Astrocyte (in vitro differentiated cells and primary cell): ENCODE measurements at regions not wholly inside any gene's neighbourhood (a gene's known extent, or its start where the extent isn't known, plus 50 kb on each side); places are given as distances from the start of the nearest gene placed in this dataset.

ENCODE experiments used
- DNase-seq: peaks from one replicate; pipeline ENCODE4 v3.0.0-alpha.2; 2010; ENCODE audit warnings: low read depth
- FAIRE-seq: peaks from 2 replicates; lab custom pipeline; 2011; peaks lifted over from hg19 to GRCh38; lab: Jason Lieb, UNC
- H2AFZ ChIP-seq: 2 replicates; pipeline ENCODE4 v1.6.0; 2012; ENCODE audit warnings: low read depth, low read length, inconsistent platforms
- H3K27ac ChIP-seq: 2 replicates; pipeline ENCODE4 v1.5.1; 2011; ENCODE audit warnings: low read depth, low read length, inconsistent platforms
- H3K27me3 ChIP-seq: 2 replicates; pipeline ENCODE4 v1.6.0; 2011; ENCODE audit warnings: low read length, inconsistent platforms; ENCODE audit not compliant: insufficient read depth
- H3K36me3 ChIP-seq: 2 replicates; pipeline ENCODE4 v1.5.1; 2011; ENCODE audit warnings: low read length, inconsistent platforms; ENCODE audit not compliant: insufficient read depth
- H3K4me1 ChIP-seq: 2 replicates; pipeline ENCODE4 v1.5.1; 2011; ENCODE audit warnings: low read length, inconsistent platforms; ENCODE audit not compliant: insufficient read depth
- H3K4me2 ChIP-seq: 2 replicates; pipeline ENCODE4 v1.6.0; 2012; ENCODE audit warnings: low read length, inconsistent platforms
- H3K4me3 ChIP-seq: 2 replicates; pipeline ENCODE4 v1.5.1; 2011; ENCODE audit warnings: low read depth, mild to moderate bottlenecking, low read length, inconsistent platforms; ENCODE audit not compliant: insufficient read depth
- H3K79me2 ChIP-seq: 2 replicates; pipeline ENCODE4 v1.6.0; 2012; ENCODE audit warnings: mild to moderate bottlenecking, low read length, inconsistent platforms; ENCODE audit not compliant: insufficient read depth
- H3K9ac ChIP-seq: 2 replicates; pipeline ENCODE4 v1.6.0; 2012; ENCODE audit warnings: mild to moderate bottlenecking, low read length, inconsistent platforms
- H3K9me3 ChIP-seq: 2 replicates; pipeline ENCODE4 v1.5.1; 2012; ENCODE audit warnings: low read depth, mild to moderate bottlenecking, low read length, inconsistent platforms; ENCODE audit not compliant: insufficient read depth
- H4K20me1 ChIP-seq: 2 replicates; pipeline ENCODE4 v1.6.0; 2012; ENCODE audit warnings: low read length, inconsistent platforms; ENCODE audit not compliant: insufficient read depth
- H3K27ac Mint-ChIP-seq: one replicate; pipeline ENCODE4 v1.8.0; 2021; ENCODE audit warnings: mild to moderate bottlenecking, mixed read lengths; ENCODE audit not compliant: unreplicated experiment
- H3K27me3 Mint-ChIP-seq: one replicate; pipeline ENCODE4 v1.8.0; 2021; ENCODE audit warnings: low read depth, mixed read lengths; ENCODE audit not compliant: unreplicated experiment
- H3K36me3 Mint-ChIP-seq: one replicate; pipeline ENCODE4 v1.8.0; 2021; ENCODE audit warnings: low read depth, mixed read lengths; ENCODE audit not compliant: unreplicated experiment
- H3K4me1 Mint-ChIP-seq: one replicate; pipeline ENCODE4 v1.8.0; 2021; ENCODE audit warnings: low read depth, mixed read lengths; ENCODE audit not compliant: unreplicated experiment
- H3K4me3 Mint-ChIP-seq: one replicate; pipeline ENCODE4 v1.8.0; 2021; ENCODE audit warnings: mild to moderate bottlenecking, moderate library complexity, mixed read lengths; ENCODE audit not compliant: unreplicated experiment
- H3K9me3 Mint-ChIP-seq: one replicate; pipeline ENCODE4 v1.8.0; 2021; ENCODE audit warnings: mild to moderate bottlenecking, mixed read lengths; ENCODE audit not compliant: unreplicated experiment
- CTCF ChIP-seq: IDR thresholded peaks from 2 replicates; pipeline ENCODE4 v1.5.1; 2011; ENCODE audit warnings: low read depth, mild to moderate bottlenecking, inconsistent platforms, low read length, moderate library complexity; ENCODE audit not compliant: insufficient read depth
- EZH2 ChIP-seq: IDR thresholded peaks from 2 replicates; pipeline ENCODE4 v1.6.1; 2012; ENCODE audit warnings: mild to moderate bottlenecking, low read length, inconsistent platforms; ENCODE audit not compliant: insufficient read depth

GRCh38 chr11:97786961-97787360, 1233.8 kb upstream of the CNTN5 start:
- Mint-ChIP-seq H3K27ac (no peak overlapping the region), H3K9me3 (peaks cover 20% of the 10 kb centered on the region), H3K4me3 (no peak overlapping the region), H3K36me3 (no peaks in the 10 kb centered on the region), H3K4me1 (no peaks in the 10 kb centered on the region), H3K27me3 (no peaks in the 10 kb centered on the region)
- no peak for FAIRE-seq
- Histone ChIP-seq H3K9me3 (no peaks in the 10 kb centered on the region), H3K9ac (no peak overlapping the region), H3K79me2 (no peaks in the 10 kb centered on the region), H3K4me2 (no peak overlapping the region), H4K20me1 (no peaks in the 10 kb centered on the region), H3K27me3 (no peaks in the 10 kb centered on the region), H3K4me1 (no peaks in the 10 kb centered on the region), H2AFZ (no peak overlapping the region), H3K27ac (no peak overlapping the region), H3K36me3 (no peaks in the 10 kb centered on the region), H3K4me3 (no peak overlapping the region)
- no peak for DNase-seq
- no peak for TF ChIP-seq EZH2
- TF ChIP-seq CTCF, result no peak

DNA sequence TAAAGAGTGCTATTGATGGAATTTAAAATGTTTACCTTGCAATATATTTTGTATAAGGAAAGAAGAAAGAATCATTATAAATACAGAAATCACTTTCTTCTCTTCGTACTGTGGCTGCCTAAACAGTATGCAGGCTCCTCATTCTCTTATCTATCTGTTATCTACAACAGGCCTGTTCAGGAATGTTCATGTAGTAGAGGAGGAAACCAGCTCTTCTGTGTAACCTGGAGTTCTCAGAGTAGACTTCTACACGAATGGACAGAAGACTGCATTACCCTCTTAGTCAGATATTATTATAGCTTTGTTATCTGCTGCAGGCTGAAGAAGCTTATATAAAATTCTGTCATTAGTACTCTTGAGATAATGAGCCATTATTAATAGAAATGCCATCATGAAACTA, 1225.9 kb upstream of the CNTN5 start:
- H3K4me2 ChIP-seq, result no peak overlapping the region
- FAIRE-seq (no peak), DNase-seq (no peak)
- Mint-ChIP-seq H3K4me3 (no peak overlapping the region), H3K4me1 (no peaks in the 10 kb centered on the region), H3K27me3 (no peaks in the 10 kb centered on the region), H3K9me3 (peaks cover 8% of the 10 kb centered on the region), H3K27ac (no peak overlapping the region), H3K36me3 (no peaks in the 10 kb centered on the region)
- H3K4me3 ChIP-seq, result no peak overlapping the region
- no peaks in the 10 kb centered on the region for H3K27me3 ChIP-seq
- H4K20me1 ChIP-seq, result no peaks in the 10 kb centered on the region
- H3K36me3 ChIP-seq, result no peaks in the 10 kb centered on the region
- TF ChIP-seq EZH2, result no peak
- TF ChIP-seq CTCF, result no peak
- H3K79me2 ChIP-seq, result no peaks in the 10 kb centered on the region
- no peaks in the 10 kb centered on the region for H3K9me3 ChIP-seq
- no peak overlapping the region for H2AFZ ChIP-seq
- no peak overlapping the region for H3K27ac ChIP-seq
- H3K4me1 ChIP-seq, result no peaks in the 10 kb centered on the region
- no peak overlapping the region for H3K9ac ChIP-seq

- Mint-ChIP-seq H3K36me3 (no peaks in the 10 kb centered on the region), H3K27me3 (no peaks in the 10 kb centered on the region), H3K9me3 (no peaks in the 10 kb centered on the region), H3K27ac (no peak overlapping the region), H3K4me1 (no peaks in the 10 kb centered on the region), H3K4me3 (no peak overlapping the region)
- no peak for DNase-seq
- Histone ChIP-seq H3K79me2 (no peaks in the 10 kb centered on the region), H3K27ac (no peak overlapping the region), H3K9me3 (no peaks in the 10 kb centered on the region), H3K27me3 (no peaks in the 10 kb centered on the region), H3K36me3 (no peaks in the 10 kb centered on the region), H3K4me2 (no peak overlapping the region), H2AFZ (no peak overlapping the region), H3K4me1 (no peaks in the 10 kb centered on the region), H4K20me1 (no peaks in the 10 kb centered on the region), H3K4me3 (no peak overlapping the region), H3K9ac (no peak overlapping the region)
- TF ChIP-seq CTCF (no peak), EZH2 (no peak)
- no peak for FAIRE-seq
Observed at GRCh38 chr11:97800891-97801290, 1219.9 kb upstream of the CNTN5 start.
